CD4-positive, alpha-beta T cell (primary cell): ENCODE measurements at regions not wholly inside any gene's neighbourhood (a gene's known extent, or its start where the extent isn't known, plus 50 kb on each side); places are given as distances from the start of the nearest gene placed in this dataset.

Experiments used
- ATAC-seq: fragments of 200-7000 bp; cut with Tn5 transposase; one replicate; pipeline ENCODE4 v1.10.0; 2022; ENCODE audit warnings: mild to moderate bottlenecking; ENCODE audit not compliant: poor library complexity
- CTCF ChIA-PET: fragments of 350-600 bp; sonication (Branson Sonifier 250); formaldehyde crosslinking; loops from one replicate; lab custom pipeline; 2021; ENCODE audit warnings: antibody characterized with exemption, inconsistent platforms; lab: Charles Lee
- POLR2A ChIA-PET: fragments of 350-600 bp; sonication (Branson Sonifier 250); formaldehyde crosslinking; loops from one replicate; lab custom pipeline; 2021; ENCODE audit warnings: antibody characterized with exemption, inconsistent platforms; lab: Charles Lee
- DNase-seq, 14 experiments: peaks; one replicate each; pipeline ENCODE4 v3.0.0-alpha.2; 2013 to 2020; ENCODE audit warnings: mixed read lengths in 2 of 14
- H3K27ac ChIP-seq, 2 donors: one replicate each; pipeline versions ENCODE4 v1.5.1 to v1.7.0; 2013; ENCODE audit warnings: low read length in 2 of 2, low read depth in 1 of 2, mild to moderate bottlenecking in 1 of 2
- H3K27me3 ChIP-seq, 2 experiments: 1 replicate in 1 of 2; 2 replicates in 1 of 2; pipeline versions ENCODE4 v1.6.1 to v1.7.0; 2013; ENCODE audit warnings: low read length in 2 of 2, control low read depth in 1 of 2, mild to moderate bottlenecking in 1 of 2, moderate library complexity in 1 of 2; ENCODE audit not compliant: insufficient read depth in 2 of 2, control insufficient read depth in 1 of 2
- H3K36me3 ChIP-seq: one replicate; pipeline ENCODE4 v1.6.1; 2013; ENCODE audit warnings: low read length, control low read depth; ENCODE audit not compliant: insufficient read depth
- H3K4me1 ChIP-seq: one replicate; pipeline ENCODE4 v1.6.1; 2013; ENCODE audit warnings: low read length, control low read depth; ENCODE audit not compliant: insufficient read depth
- H3K4me3 ChIP-seq: one replicate; pipeline ENCODE4 v1.5.1; 2013; ENCODE audit warnings: mild to moderate bottlenecking, low read length, moderate library complexity
- H3K9me3 ChIP-seq, 2 experiments: 1 replicate in 1 of 2; 2 replicates in 1 of 2; pipeline versions ENCODE4 v1.6.1 to v1.7.0; 2013; ENCODE audit warnings: low read length in 2 of 2, mild to moderate bottlenecking in 2 of 2, control low read depth in 1 of 2, moderate library complexity in 1 of 2; ENCODE audit not compliant: control insufficient read depth in 1 of 2, insufficient read depth in 1 of 2
- H3K27ac Mint-ChIP-seq: one replicate; pipeline ENCODE4 v1.8.0; 2020; ENCODE audit warnings: mixed read lengths
- H3K27me3 Mint-ChIP-seq: one replicate; pipeline ENCODE4 v1.8.0; 2021; ENCODE audit warnings: mixed read lengths
- H3K36me3 Mint-ChIP-seq: one replicate; pipeline ENCODE4 v1.8.0; 2021; ENCODE audit warnings: low read depth, mixed read lengths
- H3K4me1 Mint-ChIP-seq: one replicate; pipeline ENCODE4 v1.8.0; 2021; ENCODE audit warnings: low read depth, mixed read lengths
- H3K4me3 Mint-ChIP-seq: one replicate; pipeline ENCODE4 v1.8.0; 2020; ENCODE audit warnings: mild to moderate bottlenecking, mixed read lengths
- H3K9me3 Mint-ChIP-seq: one replicate; pipeline ENCODE4 v1.8.0; 2020; ENCODE audit warnings: mixed read lengths
- CTCF ChIP-seq: fragments of 200-600 bp; IDR thresholded peaks from one replicate; pipeline ENCODE4 v1.8.0; 2022; ENCODE audit warnings: antibody characterized with exemption, mild to moderate bottlenecking
- intact Hi-C, 2 experiments: fragments of 100-400 bp; cut with DNase I in 1 of 2; cut with micrococcal nuclease in 1 of 2; formaldehyde crosslinking; loops; one replicate each; pipeline versions ENCODE4 v1.15.1 to v1.9.0; 2023 to 2025; cut with DNase I, micrococcal nuclease

- no peaks in the 10 kb centered on the region for H3K36me3 ChIP-seq
- H3K9me3 ChIP-seq = peaks cover 0 to under 1% of the 10 kb centered on the region in 2 experiments
- no peaks in the 10 kb centered on the region for H3K4me1 ChIP-seq
- ChIA-PET POLR2A (no interaction called here), CTCF (no interaction called here)
- H3K27me3 Mint-ChIP-seq = no peaks in the 10 kb centered on the region
- no peak for ATAC-seq
- no peaks in the 10 kb centered on the region for H3K36me3 Mint-ChIP-seq
- H3K4me1 Mint-ChIP-seq = no peaks in the 10 kb centered on the region
- H3K4me3 ChIP-seq = no peak overlapping the region
- no peak for DNase-seq
- intact Hi-C loops = no loop called here
- TF ChIP-seq CTCF = no peak
- no peak overlapping the region for H3K4me3 Mint-ChIP-seq
- H3K9me3 Mint-ChIP-seq = no peaks in the 10 kb centered on the region
- no peak overlapping the region for H3K27ac ChIP-seq
- H3K27me3 ChIP-seq = no peaks in the 10 kb centered on the region
- H3K27ac Mint-ChIP-seq = no peak overlapping the region
Observed at GRCh38 chrX:26328608-26329319, 112.8 kb downstream of the MAGEB5 start.

- no peaks in the 10 kb centered on the region for H3K36me3 ChIP-seq
- H3K27me3 Mint-ChIP-seq = no peaks in the 10 kb centered on the region
- H3K9me3 ChIP-seq = no peaks in the 10 kb centered on the region
- H3K4me1 ChIP-seq = no peaks in the 10 kb centered on the region
- peaks cover 4% of the 10 kb centered on the region for H3K9me3 Mint-ChIP-seq
- H3K27me3 ChIP-seq = no peaks in the 10 kb centered on the region
- POLR2A ChIA-PET = no interaction called here
- intact Hi-C loops = no loop called here
- no peak overlapping the region for H3K27ac Mint-ChIP-seq
- no peak overlapping the region for H3K4me3 Mint-ChIP-seq
- TF ChIP-seq CTCF = no peak
- H3K4me1 Mint-ChIP-seq = no peaks in the 10 kb centered on the region
- H3K4me3 ChIP-seq = no peak overlapping the region
- DNase-seq (no peak), ATAC-seq (no peak)
- H3K27ac ChIP-seq = no peak overlapping the region
- CTCF ChIA-PET = no interaction called here
- no peaks in the 10 kb centered on the region for H3K36me3 Mint-ChIP-seq
Observed at GRCh38 chrX:26309262-26309661, 93.3 kb downstream of the MAGEB5 start.

GRCh38 chrX:26295425-26295824 lies 79.5 kb downstream of the MAGEB5 start:
- CTCF ChIA-PET = no interaction called here
- DNase-seq = no peak

More at GRCh38 chrX:26295425-26295824, 79.5 kb downstream of the MAGEB5 start:
- H3K36me3 ChIP-seq = no peaks in the 10 kb centered on the region
- H3K27me3 Mint-ChIP-seq = no peaks in the 10 kb centered on the region
- no peaks in the 10 kb centered on the region for H3K4me1 Mint-ChIP-seq
- ATAC-seq = no peak
- no peak for TF ChIP-seq CTCF
- intact Hi-C loops = no loop called here
- H3K27me3 ChIP-seq = no peaks in the 10 kb centered on the region
- H3K4me1 ChIP-seq = no peaks in the 10 kb centered on the region
- POLR2A ChIA-PET = no interaction called here
- no peak overlapping the region for H3K4me3 Mint-ChIP-seq
- no peak overlapping the region for H3K4me3 ChIP-seq
- no peaks in the 10 kb centered on the region for H3K36me3 Mint-ChIP-seq
- H3K9me3 ChIP-seq = no peaks in the 10 kb centered on the region
- H3K27ac ChIP-seq = no peak overlapping the region
- no peak overlapping the region for H3K27ac Mint-ChIP-seq
- no peaks in the 10 kb centered on the region for H3K9me3 Mint-ChIP-seq
